ENCODE measurements at regions not wholly inside any gene's neighbourhood (a gene's known extent, or its start where the extent isn't known, plus 50 kb on each side); places are given as distances from the start of the nearest gene placed in this dataset.
"Not testable (repeated sequence)": the region's sequence is repeated elsewhere in the genome, so short reads cannot be mapped to it uniquely, and the experiment has no call there.

DNA sequence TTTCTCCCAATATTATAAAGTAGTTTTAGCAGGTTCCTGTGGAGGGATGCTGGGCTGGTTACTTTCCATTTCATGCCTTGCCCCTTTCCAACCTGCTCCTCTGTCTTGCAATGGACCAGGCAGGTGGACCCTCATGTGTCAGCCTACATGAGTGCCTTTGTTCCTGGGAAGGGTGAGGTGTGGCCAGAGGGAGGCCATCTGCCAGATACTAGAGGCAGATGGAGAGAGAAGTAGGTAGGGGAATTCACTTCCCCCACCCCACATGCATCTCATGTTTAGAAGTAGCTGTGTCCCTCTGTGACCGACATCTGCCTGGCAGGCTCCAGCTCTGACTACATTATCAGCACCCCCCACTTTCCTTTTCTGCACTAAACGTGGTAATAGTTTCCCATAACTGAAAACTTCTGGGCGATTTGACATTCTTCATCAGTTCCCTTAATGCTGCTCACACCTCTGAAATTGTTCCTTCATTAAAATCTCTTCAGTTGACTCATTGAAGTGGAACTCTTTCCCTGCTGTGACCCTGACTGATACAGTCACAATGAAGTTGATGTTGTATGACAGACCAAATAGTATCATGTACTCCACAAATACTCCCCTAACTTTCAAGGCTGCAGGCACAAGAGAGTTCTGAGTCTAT, 396.3 kb upstream of the FZD8 start:
- no peak for ATAC-seq
- DNase-seq (ENCODE audit: low spot score) = no peak
- intact Hi-C loops (cut with DNase I) = no loop called here

- DNase-seq (ENCODE audit: low spot score) = no peak
- intact Hi-C loops (cut with DNase I) = no loop called here
These were observed 394.0 kb upstream of the FZD8 start for GRCh38 chr10:36036137-36036536.

GRCh38 chr10:36033808-36034207, 391.7 kb upstream of the FZD8 start:
- DNase-seq (ENCODE audit: low spot score) (no peak), ATAC-seq (no peak)
- intact Hi-C loops (cut with DNase I) = no loop called here

More at GRCh38 chr10:36036137-36036536, 394.0 kb upstream of the FZD8 start:
- no peak for ATAC-seq

GRCh38 chr10:36030516-36030915, 388.4 kb upstream of the FZD8 start:
- ATAC-seq (no peak), DNase-seq (ENCODE audit: low spot score) (no peak)
- intact Hi-C loops (cut with DNase I) = no loop called here

GRCh38 chr10:36026656-36027390, 384.7 kb upstream of the FZD8 start:
- intact Hi-C loops (cut with DNase I) = no loop called here
- ATAC-seq (no peak), DNase-seq (ENCODE audit: low spot score) (no peak)

GRCh38 chr10:36026081-36026480, 384.0 kb upstream of the FZD8 start:
- intact Hi-C loops (cut with DNase I) = no loop called here
- ATAC-seq (no peak), DNase-seq (ENCODE audit: low spot score) (no peak)

DNA sequence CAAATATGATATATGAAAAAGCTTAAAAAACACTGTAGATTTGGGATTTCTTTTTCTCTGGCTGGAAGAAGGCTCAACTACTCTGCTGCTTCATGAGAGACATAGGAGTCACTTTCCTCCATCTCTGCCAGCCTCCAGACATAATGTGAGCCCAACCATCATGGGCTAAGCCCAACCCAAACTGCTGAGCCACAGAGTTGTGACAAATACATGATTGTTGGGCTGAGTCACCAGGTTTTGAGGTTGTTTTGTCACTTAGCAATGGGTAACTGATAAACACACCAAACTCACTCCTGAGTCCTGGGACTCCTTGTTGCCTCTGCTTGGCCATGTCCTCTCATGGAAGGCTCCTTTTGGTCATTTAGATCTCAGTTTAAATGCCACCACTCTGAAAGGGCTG, 381.8 kb upstream of the FZD8 start:
- intact Hi-C loops (cut with DNase I) = no loop called here
- ATAC-seq = no peak
- no peak for DNase-seq (ENCODE audit: low spot score)

- DNase-seq (ENCODE audit: low spot score) = no peak
- no peak for ATAC-seq
- intact Hi-C loops (cut with DNase I) = no loop called here
These were observed 379.0 kb upstream of the FZD8 start for GRCh38 chr10:36021096-36021495.

GRCh38 chr10:36019749-36020148, 377.7 kb upstream of the FZD8 start:
- ATAC-seq (no peak), DNase-seq (ENCODE audit: low spot score) (no peak)
- intact Hi-C loops (cut with DNase I) = no loop called here

GRCh38 chr10:36018996-36019395, 376.9 kb upstream of the FZD8 start:
- intact Hi-C loops (cut with DNase I) = no loop called here
- ATAC-seq = no peak

DNA sequence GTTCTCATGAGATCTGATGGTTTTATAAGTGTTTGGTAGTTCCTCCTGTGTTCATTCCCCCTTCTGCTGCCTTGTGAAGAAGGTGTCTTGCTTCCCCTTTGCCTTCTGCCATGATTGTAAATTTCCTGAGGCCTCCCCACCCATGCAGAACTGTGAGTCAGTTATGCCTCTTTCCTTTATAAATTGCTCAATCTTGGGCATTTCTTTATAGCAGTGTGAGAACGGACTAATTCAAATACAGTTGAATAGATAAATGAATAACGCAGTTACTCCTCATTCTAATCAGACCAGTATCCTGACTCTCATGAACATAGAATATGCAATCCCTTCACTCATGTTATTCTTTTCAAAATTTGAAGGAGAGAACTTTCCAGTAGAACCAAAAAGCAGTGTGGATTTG, 375.0 kb upstream of the FZD8 start:
- ATAC-seq = no peak
- no peak for DNase-seq (ENCODE audit: low spot score)
- intact Hi-C loops (cut with DNase I) = no loop called here

More at GRCh38 chr10:36018996-36019395, 376.9 kb upstream of the FZD8 start:
- DNase-seq (ENCODE audit: low spot score) = no peak

DNA sequence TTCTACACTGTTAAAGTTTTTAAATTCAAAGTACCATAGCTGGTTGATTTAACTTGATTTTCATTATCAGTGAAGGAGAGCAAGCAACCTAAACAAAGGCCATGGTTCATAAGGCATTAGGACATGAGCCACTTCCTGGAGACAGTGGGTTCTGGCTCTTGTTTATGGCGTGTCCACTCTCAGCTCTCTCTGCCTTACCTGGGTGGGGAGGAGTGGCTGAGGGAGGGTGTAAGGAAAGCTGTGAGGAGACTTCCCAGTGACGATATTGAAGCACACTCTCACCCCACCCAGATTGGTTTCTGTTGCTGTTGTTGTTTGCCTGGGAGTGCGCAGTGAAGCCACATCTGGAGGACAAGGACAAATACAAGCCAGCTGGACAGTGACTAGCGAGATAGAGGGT, 365.3 kb upstream of the FZD8 start:
- intact Hi-C loops (cut with DNase I) = no loop called here
- no peak for ATAC-seq
- no peak for DNase-seq (ENCODE audit: low spot score)

DNA sequence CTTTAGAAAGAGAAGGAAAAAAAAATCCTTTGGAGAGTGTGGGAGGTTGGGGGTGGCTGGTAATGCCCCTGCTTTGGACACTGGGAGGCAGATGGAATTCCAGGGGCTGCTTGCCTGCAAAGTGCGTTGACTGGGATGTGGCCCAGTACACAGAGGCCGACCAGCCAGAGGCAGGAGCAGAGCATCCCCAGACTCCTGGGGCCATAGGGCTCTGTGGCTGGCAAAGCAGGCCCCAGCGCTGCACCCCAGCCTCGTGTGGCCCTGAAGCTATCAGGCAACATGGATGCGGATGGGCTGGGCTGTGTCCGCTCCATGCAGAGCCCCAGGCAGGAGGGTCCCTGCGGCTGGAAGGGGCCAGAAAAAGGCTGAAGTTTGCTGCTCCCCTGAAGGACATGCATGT, 361.6 kb upstream of the FZD8 start:
- ATAC-seq = no peak
- no peak for DNase-seq (ENCODE audit: low spot score)
- intact Hi-C loops (cut with DNase I) = no loop called here

GRCh38 chr10:36003031-36003600, 361.0 kb upstream of the FZD8 start:
- intact Hi-C loops (cut with DNase I) = no loop called here
- no peak for ATAC-seq
- DNase-seq (ENCODE audit: low spot score) = no peak

DNA sequence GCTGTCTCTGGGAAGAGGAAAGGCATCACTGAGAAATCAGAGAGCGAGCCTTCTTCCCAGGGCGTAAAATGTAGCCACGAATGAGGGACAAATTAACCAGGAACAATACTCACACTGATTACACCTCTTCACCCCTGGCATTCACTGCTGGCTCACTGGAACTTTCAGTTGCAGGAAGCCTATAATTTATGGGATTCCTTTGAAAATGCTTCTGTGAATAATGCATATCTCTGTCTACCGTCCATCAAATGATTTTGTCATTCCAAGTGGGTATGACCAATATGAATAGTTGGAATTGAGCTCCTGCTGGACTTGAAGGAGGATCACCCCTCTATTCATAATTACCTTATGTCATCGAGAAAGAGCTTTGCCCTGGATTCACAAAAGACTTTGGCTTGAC, 360.3 kb upstream of the FZD8 start:
- DNase-seq (ENCODE audit: low spot score) (no peak), ATAC-seq (no peak)
- intact Hi-C loops (cut with DNase I) = no loop called here

- intact Hi-C loops (cut with DNase I); ATAC-seq: not testable (repeated sequence)
These were observed 358.7 kb upstream of the FZD8 start for GRCh38 chr10:36000754-36001153.

DNA sequence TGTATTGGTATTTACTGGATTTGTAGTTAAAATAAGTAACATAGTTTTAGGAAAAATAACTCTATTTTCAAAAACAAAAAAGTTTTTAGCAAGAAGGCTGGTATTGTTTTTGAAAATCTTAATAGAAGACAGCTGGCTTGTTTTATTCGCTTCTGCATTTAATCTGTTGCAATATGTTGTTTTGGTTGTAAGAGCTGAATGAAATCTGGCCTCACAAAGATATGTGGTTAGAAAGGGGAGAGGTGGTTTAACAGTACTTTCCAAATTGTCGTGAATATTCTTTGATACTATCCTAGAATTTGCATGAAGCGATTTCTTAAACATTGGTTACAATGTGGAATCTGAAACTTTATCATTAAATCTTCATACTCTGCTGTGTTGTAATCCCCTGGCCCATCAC, 355.9 kb upstream of the FZD8 start:
- intact Hi-C loops (cut with DNase I) = no loop called here
- ATAC-seq (peak; percentile 57), DNase-seq (ENCODE audit: low spot score) (no peak)

More at GRCh38 chr10:36000754-36001153, 358.7 kb upstream of the FZD8 start:
- not testable (repeated sequence) for DNase-seq (ENCODE audit: low spot score)

DNA sequence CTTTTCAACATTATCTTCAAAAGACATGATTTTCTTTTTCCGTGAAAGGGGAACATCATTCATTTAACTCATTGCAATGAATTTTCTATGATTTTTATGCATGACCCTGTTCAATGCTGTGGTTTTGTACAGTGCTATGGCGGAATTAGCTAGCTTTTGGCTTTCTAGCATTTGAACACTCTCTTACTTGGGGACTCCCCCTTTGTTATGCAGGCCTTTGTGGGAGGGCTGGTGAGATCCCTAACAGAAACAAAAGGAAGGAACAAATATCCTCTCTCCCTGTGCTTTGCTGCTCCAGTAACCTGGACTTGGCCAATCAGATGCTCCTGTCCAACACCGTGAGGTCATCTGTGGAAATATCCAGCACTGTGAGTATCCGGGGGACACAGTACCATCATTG, 353.4 kb upstream of the FZD8 start:
- intact Hi-C loops (cut with DNase I) = no loop called here
- ATAC-seq = no peak
- DNase-seq (ENCODE audit: low spot score) = no peak

DNA sequence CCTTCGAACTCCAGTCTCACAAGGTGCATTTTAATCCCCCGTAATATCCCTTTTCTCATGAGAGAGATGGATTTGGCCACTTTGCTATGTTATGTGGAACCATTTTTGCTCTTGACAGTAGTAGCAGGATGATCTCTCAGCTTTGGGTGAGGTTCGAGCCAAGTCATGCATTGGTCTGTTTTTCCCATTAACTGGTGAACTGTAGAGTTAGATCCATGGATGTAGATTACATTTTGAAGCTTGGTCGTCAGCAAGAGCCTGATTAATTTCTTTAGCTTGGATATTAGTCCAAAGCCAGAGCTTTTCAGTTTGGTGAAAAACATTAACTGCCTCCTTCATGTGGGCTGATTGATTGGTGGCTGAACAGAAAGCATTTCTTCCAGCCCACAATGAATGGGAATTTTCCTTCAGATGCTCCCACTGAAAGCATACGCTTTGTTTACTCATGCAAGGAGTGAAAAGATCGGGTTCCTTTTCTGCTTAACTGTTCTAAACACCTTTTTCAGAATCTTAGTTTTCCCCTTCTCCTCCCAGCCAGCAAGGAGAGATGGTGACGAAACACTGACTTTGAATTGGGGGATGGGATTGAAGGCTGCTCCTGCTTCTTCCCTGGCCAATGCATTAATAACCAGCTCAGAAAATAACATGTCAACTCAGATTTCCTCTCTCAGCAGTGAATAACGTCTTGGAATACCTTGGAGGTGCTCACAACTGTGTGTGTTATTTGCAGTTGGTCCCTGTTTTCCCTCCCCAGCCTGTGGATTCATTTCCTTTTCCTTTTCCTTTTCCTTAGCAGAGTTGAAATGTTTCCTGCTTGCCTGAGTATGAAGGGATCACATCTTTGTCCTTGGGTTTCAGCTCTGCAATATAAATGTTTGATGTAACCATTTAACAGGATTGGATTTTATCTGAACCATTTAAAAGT, 351.8 kb upstream of the FZD8 start:
- ATAC-seq (no peak), DNase-seq (ENCODE audit: low spot score) (no peak)
- intact Hi-C loops (cut with DNase I) = no loop called here

Measured in sciatic nerve (tissue), 2 donors.